ENCODE measurements at regions not wholly inside any gene's neighbourhood (a gene's known extent, or its start where the extent isn't known, plus 50 kb on each side); places are given as distances from the start of the nearest gene placed in this dataset.
"Not testable (repeated sequence)": the region's sequence is repeated elsewhere in the genome, so short reads cannot be mapped to it uniquely, and the experiment has no call there.

DNA sequence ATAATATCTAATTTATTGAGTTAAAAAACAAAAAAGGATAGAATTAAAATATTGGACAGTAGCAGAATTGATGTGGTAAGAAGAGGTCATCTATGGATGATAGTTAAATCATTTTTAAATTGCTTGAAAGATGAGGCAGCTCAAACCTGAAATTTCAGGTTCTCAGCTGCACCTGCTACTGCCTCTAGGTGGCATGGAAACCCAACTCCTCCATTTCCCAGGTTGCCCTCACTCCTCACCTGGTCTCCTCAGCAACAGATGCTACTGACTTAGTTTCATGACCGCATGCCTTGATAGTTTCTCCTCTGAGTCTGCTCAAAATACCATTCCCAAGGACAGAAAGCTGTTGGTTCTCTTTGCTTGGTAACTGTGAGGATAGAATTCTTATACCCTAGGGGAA, 148.1 kb downstream of the ABHD5 start:
- no peaks in the 10 kb centered on the region for H3K4me1 ChIP-seq
- 80% methylated on average over 1 of the region's 1 CpG; no CpG with 5 or more reads in 1 of the 2 donors for WGBS, 2 donors (ENCODE audit: low coverage in 1 of 2)
- no peaks in the 10 kb centered on the region for H3K36me3 ChIP-seq
- H3K27me3 ChIP-seq: no peaks in the 10 kb centered on the region
- H3K9me3 ChIP-seq: peaks cover 0 to 26% (median 0%) of the 10 kb centered on the region in 3 donors
- H3K4me3 ChIP-seq: no peak overlapping the region
- TF ChIP-seq, protein P1, sequence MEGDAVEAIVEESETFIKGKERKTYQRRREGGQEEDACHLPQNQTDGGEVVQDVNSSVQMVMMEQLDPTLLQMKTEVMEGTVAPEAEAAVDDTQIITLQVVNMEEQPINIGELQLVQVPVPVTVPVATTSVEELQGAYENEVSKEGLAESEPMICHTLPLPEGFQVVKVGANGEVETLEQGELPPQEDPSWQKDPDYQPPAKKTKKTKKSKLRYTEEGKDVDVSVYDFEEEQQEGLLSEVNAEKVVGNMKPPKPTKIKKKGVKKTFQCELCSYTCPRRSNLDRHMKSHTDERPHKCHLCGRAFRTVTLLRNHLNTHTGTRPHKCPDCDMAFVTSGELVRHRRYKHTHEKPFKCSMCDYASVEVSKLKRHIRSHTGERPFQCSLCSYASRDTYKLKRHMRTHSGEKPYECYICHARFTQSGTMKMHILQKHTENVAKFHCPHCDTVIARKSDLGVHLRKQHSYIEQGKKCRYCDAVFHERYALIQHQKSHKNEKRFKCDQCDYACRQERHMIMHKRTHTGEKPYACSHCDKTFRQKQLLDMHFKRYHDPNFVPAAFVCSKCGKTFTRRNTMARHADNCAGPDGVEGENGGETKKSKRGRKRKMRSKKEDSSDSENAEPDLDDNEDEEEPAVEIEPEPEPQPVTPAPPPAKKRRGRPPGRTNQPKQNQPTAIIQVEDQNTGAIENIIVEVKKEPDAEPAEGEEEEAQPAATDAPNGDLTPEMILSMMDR (IDR thresholded peaks at IDR 0.05): no peak
- no peak for TF ChIP-seq EP300 (IDR thresholded peaks at IDR 0.05)
- TF ChIP-seq POLR2AphosphoS5 (IDR thresholded peaks at IDR 0.05): no peak
- TF ChIP-seq POLR2A (IDR thresholded peaks at IDR 0.05): no peak
- no peak for ATAC-seq
- no peak overlapping the region for H3K27ac ChIP-seq

DNA sequence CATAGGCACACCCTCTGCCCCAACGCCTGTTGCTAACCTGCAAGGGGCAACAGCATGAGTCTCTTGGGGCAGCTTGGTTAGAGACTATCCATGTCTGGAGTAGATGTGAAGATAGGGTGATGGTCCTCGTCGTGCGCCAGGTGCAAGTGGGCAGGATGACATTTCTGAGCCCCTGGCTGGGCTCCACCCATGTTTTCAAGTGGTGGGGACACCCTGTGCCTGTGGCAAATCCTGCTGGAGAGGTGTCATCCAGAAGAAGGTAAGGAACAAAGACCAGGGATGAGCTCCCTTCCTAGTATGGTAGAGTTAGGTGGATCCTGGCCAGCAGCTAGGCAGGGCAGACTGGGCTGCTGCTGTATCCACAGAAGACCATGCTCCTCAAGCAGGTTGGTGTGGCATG, 152.6 kb downstream of the ABHD5 start:
- no peaks in the 10 kb centered on the region for H3K4me1 ChIP-seq
- H3K27ac ChIP-seq: no peak overlapping the region
- H3K36me3 ChIP-seq: no peaks in the 10 kb centered on the region
- H3K9me3 ChIP-seq: peaks cover 0 to 44% (median 0%) of the 10 kb centered on the region in 3 donors
- H3K27me3 ChIP-seq: no peaks in the 10 kb centered on the region
- H3K4me3 ChIP-seq: no peak overlapping the region
- WGBS, 2 donors (ENCODE audit: low coverage in 1 of 2): 74 to 80% methylated on average over 2 to 3 of the region's 4 CpGs
- TF ChIP-seq POLR2AphosphoS5 (IDR thresholded peaks at IDR 0.05) (no peak), POLR2A (IDR thresholded peaks at IDR 0.05) (no peak), EP300 (IDR thresholded peaks at IDR 0.05) (no peak)
- TF ChIP-seq, protein P1 (IDR thresholded peaks at IDR 0.05): no peak
- no peak for ATAC-seq

- H3K9me3 ChIP-seq: peaks cover 0 to 44% (median 0%) of the 10 kb centered on the region in 3 donors
- no peak for TF ChIP-seq POLR2AphosphoS5 (IDR thresholded peaks at IDR 0.05)
- TF ChIP-seq EP300 (IDR thresholded peaks at IDR 0.05): no peak
- TF ChIP-seq, protein P1 (IDR thresholded peaks at IDR 0.05): no peak
- no peak overlapping the region for H3K4me3 ChIP-seq
- WGBS, 2 donors (ENCODE audit: low coverage in 1 of 2): 61 to 84% methylated on average over 3 of the region's 3 CpGs
- H3K4me1 ChIP-seq: no peaks in the 10 kb centered on the region
- H3K27ac ChIP-seq: no peak overlapping the region
- H3K36me3 ChIP-seq: no peaks in the 10 kb centered on the region
- ATAC-seq: no peak
- no peaks in the 10 kb centered on the region for H3K27me3 ChIP-seq
Observed at GRCh38 chr3:43844757-43845156, 154.0 kb downstream of the ABHD5 start.

DNA sequence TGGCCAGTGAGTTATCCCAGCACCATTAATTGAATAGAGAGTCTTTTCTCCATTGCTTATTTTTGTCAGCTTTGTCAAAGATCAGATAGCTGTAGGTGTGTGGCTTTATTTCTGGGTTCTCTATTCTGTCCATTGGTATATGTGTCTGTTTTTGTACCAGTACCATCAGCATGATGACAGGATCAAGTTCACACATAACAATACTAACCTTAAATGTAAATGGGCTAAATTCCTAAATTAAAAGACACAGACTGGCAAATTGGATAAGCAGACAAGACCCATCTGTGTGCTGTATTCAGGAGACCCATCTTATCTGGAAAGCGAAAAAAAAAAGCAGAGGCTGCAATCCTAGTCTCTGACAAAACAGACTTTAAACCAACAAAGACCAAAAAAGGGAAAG, 154.8 kb downstream of the ABHD5 start:
- H3K36me3 ChIP-seq, H3K4me1 ChIP-seq, H3K4me3 ChIP-seq, ATAC-seq, H3K27ac ChIP-seq, H3K27me3 ChIP-seq: not testable (repeated sequence)
- H3K9me3 ChIP-seq: peaks cover 0 to 44% (median 0%) of the 10 kb centered on the region in 3 donors
- 56% methylated on average over 1 of the region's 1 CpG; no CpG with 5 or more reads in 1 of the 2 donors for WGBS, 2 donors (ENCODE audit: low coverage in 1 of 2)

- no peaks in the 10 kb centered on the region for H3K36me3 ChIP-seq
- H3K4me3 ChIP-seq: no peak overlapping the region
- peaks cover 27% of the 10 kb centered on the region for H3K27me3 ChIP-seq
- H3K4me1 ChIP-seq: no peaks in the 10 kb centered on the region
- H3K27ac ChIP-seq: no peak overlapping the region
- ATAC-seq: no peak
- TF ChIP-seq POLR2AphosphoS5 (IDR thresholded peaks at IDR 0.05): no peak
- no peak for TF ChIP-seq POLR2A (IDR thresholded peaks at IDR 0.05)
- no peak for TF ChIP-seq EP300 (IDR thresholded peaks at IDR 0.05)
- TF ChIP-seq, protein P1 (IDR thresholded peaks at IDR 0.05): no peak
- WGBS, 2 donors (ENCODE audit: low coverage in 1 of 2): 17 to 22% methylated on average over 1 of the region's 1 CpG
- peaks cover 0 to 23% (median 0%) of the 10 kb centered on the region in 3 donors for H3K9me3 ChIP-seq
Observed at GRCh38 chr3:43852066-43852465, 161.3 kb downstream of the ABHD5 start.

Measured in gastroesophageal sphincter (tissue), 4 donors.